ENCODE measurements at regions not wholly inside any gene's neighbourhood (a gene's known extent, or its start where the extent isn't known, plus 50 kb on each side); places are given as distances from the start of the nearest gene placed in this dataset.

GRCh38 chr18:71849407-71849806 lies 694.7 kb downstream of the CBLN2 start:
- intact Hi-C loops (cut with micrococcal nuclease): no loop called here
- peaks cover 5 to 29% of the 10 kb centered on the region in 2 experiments; a peak in 3 of 4 replicates for H3K9me3 ChIP-seq (ENCODE audit: control insufficient read depth in 1 of 2, insufficient read depth in 1 of 2, low read depth in 1 of 2, low read length in 2 of 2)

GRCh38 chr18:71846716-71847115 lies 697.4 kb downstream of the CBLN2 start:
- H3K27me3 ChIP-seq (ENCODE audit: insufficient read depth, low read length): no peaks in the 10 kb centered on the region
- no peak for TF ChIP-seq CBX3 (IDR thresholded peaks at IDR 0.05; ENCODE audit: low read depth)
- TF ChIP-seq YY1 (IDR thresholded peaks at IDR 0.05; ENCODE audit: extremely low read depth, insufficient replicate concordance, low read depth, low read length): no peak
- TF ChIP-seq ZNF274 (IDR thresholded peaks at IDR 0.05; ENCODE audit: low read depth, low read length): no peak
- H3K4me3 ChIP-seq (replicated peaks in 1 of 2; ENCODE audit: low read depth in 1 of 2, low read length in 2 of 2): no peak overlapping the region
- H3K9me3 ChIP-seq (ENCODE audit: control insufficient read depth in 1 of 2, insufficient read depth in 1 of 2, low read depth in 1 of 2, low read length in 2 of 2): peaks cover 5 to 27% of the 10 kb centered on the region in 2 experiments; a peak in 2 of 4 replicates
- no peaks in the 10 kb centered on the region for H3K36me3 ChIP-seq (ENCODE audit: control insufficient read depth in 1 of 2, insufficient read depth in 2 of 2, low read length in 2 of 2)
- no peak overlapping the region for H3K4me2 ChIP-seq (ENCODE audit: low read length)
- intact Hi-C loops (cut with micrococcal nuclease): no loop called here
- RAD21 ChIA-PET (ENCODE audit: low non-redundant PET in 1 of 2, low total read pairs in 2 of 2, uncharacterized antibody in 2 of 2, unreplicated experiment in 2 of 2): no interaction called here
- DNase-seq (ENCODE audit: low read depth, low spot score): no peak
- BruUV-seq (replicated peaks): no TSS peak
- CTCF ChIA-PET: no interaction called here
- no peak overlapping the region for H2AFZ ChIP-seq (ENCODE audit: low read depth, low read length, poor library complexity, severe bottlenecking)
- ATAC-seq: no peak
- no peaks in the 10 kb centered on the region for H3K4me1 ChIP-seq (ENCODE audit: control insufficient read depth in 1 of 2, insufficient read depth in 2 of 2, low read length in 2 of 2)
- H3K9ac ChIP-seq (ENCODE audit: low read length): no peak overlapping the region
- H4K20me1 ChIP-seq (ENCODE audit: insufficient read depth): no peaks in the 10 kb centered on the region
- no peaks in the 10 kb centered on the region for H3K9me2 ChIP-seq (ENCODE audit: insufficient read depth)
- H3K27ac ChIP-seq (ENCODE audit: low read depth, low read length): no peak overlapping the region
- H3K79me2 ChIP-seq (ENCODE audit: insufficient read depth, low read length): no peaks in the 10 kb centered on the region
- POLR2A ChIA-PET: no interaction called here

More at GRCh38 chr18:71849407-71849806, 694.7 kb downstream of the CBLN2 start:
- no peak for DNase-seq (ENCODE audit: low read depth, low spot score)
- ATAC-seq: no peak
- no peaks in the 10 kb centered on the region; the same call in 1 of the 2 replicates for H4K20me1 ChIP-seq (ENCODE audit: insufficient read depth)
- H3K4me1 ChIP-seq (ENCODE audit: control insufficient read depth in 1 of 2, insufficient read depth in 2 of 2, low read length in 2 of 2): no peaks in the 10 kb centered on the region
- ChIA-PET POLR2A (no interaction called here), CTCF (no interaction called here), RAD21 (ENCODE audit: low non-redundant PET in 1 of 2, low total read pairs in 2 of 2, uncharacterized antibody in 2 of 2, unreplicated experiment in 2 of 2) (no interaction called here)
- H3K9ac ChIP-seq (ENCODE audit: low read length): no peak overlapping the region
- H3K4me3 ChIP-seq (replicated peaks in 1 of 2; ENCODE audit: low read depth in 1 of 2, low read length in 2 of 2): no peak overlapping the region
- no TSS peak for BruUV-seq (replicated peaks)
- TF ChIP-seq SRF (IDR thresholded peaks at IDR 0.05; ENCODE audit: low read depth) (no peak), POLR2A (IDR thresholded peaks at IDR 0.05; ENCODE audit: borderline replicate concordance, extremely low read depth, insufficient read depth, insufficient read length) (no peak), POLR2AphosphoS5 (IDR thresholded peaks at IDR 0.05; ENCODE audit: low read depth, low read length) (no peak), MAX (IDR thresholded peaks at IDR 0.05) (no peak), ELF1 (IDR thresholded peaks at IDR 0.05; ENCODE audit: borderline replicate concordance, low read depth) (no peak), RAD21 (IDR thresholded peaks at IDR 0.05; ENCODE audit: low read depth) (no peak)
- H3K79me2 ChIP-seq (ENCODE audit: insufficient read depth, low read length): no peaks in the 10 kb centered on the region
- H3K36me3 ChIP-seq (ENCODE audit: control insufficient read depth in 1 of 2, insufficient read depth in 2 of 2, low read length in 2 of 2): no peaks in the 10 kb centered on the region
- H3K27me3 ChIP-seq (ENCODE audit: insufficient read depth, low read length): no peaks in the 10 kb centered on the region
- H3K4me2 ChIP-seq (ENCODE audit: low read length): no peak overlapping the region
- no peak overlapping the region for H3K27ac ChIP-seq (ENCODE audit: low read depth, low read length)
- H2AFZ ChIP-seq (ENCODE audit: low read depth, low read length, poor library complexity, severe bottlenecking): no peak overlapping the region
- H3K9me2 ChIP-seq (ENCODE audit: insufficient read depth): no peaks in the 10 kb centered on the region

Data from HCT116 (cell line).